IMR-90 (cell line): ENCODE measurements at regions not wholly inside any gene's neighbourhood (a gene's known extent, or its start where the extent isn't known, plus 50 kb on each side); places are given as distances from the start of the nearest gene placed in this dataset.

Source experiments
- ATAC-seq: fragments of 200-7000 bp; cut with Tn5 transposase; 2 replicates; pipeline ENCODE4 v1.9.1; 2020; ENCODE audit warnings: low read depth, mild to moderate bottlenecking, moderate library complexity
- BruUV-seq: library from RNA; stranded (reverse); fragments of 400-500 nt; replicated peaks from 2 replicates; lab custom pipeline; 2021; lab: Mats Ljungman, UMichigan
- CTCF ChIA-PET: fragments of 300-600 bp; formaldehyde crosslinking; extraction: SDS; loops from one replicate; lab custom pipeline; 2021; ENCODE audit warnings: antibody characterized with exemption; lab: Yijun Ruan, JAX
- POLR2A ChIA-PET: fragments of 300-600 bp; sonication (Branson Sonifier 250); formaldehyde crosslinking; loops from one replicate; lab custom pipeline; 2022; ENCODE audit warnings: antibody characterized with exemption; ENCODE audit not compliant: unreplicated experiment; lab: Charles Lee
- DNase-seq: peaks from one replicate; pipeline ENCODE4 v3.0.0; 2013
- H2AFZ ChIP-seq: replicated peaks from 2 replicates; pipeline ENCODE3; 2013; ENCODE audit warnings: low read length, mild to moderate bottlenecking; ENCODE audit not compliant: poor library complexity
- H2AK5ac ChIP-seq: 2 replicates; pipeline ENCODE4 v1.6.1; 2013; ENCODE audit warnings: low read depth, low read length, inconsistent platforms
- H2AK9ac ChIP-seq: replicated peaks from 2 replicates; pipeline ENCODE3; 2013; ENCODE audit warnings: mild to moderate bottlenecking, low read depth, low read length, moderate library complexity; ENCODE audit not compliant: poor library complexity
- H2BK120ac ChIP-seq: 2 replicates; pipeline ENCODE4 v1.6.1; 2013; ENCODE audit warnings: low read depth, low read length, inconsistent platforms
- H2BK15ac ChIP-seq: 3 replicates; pipeline ENCODE4 v1.6.1; 2013; ENCODE audit warnings: low read depth, low read length, inconsistent platforms
- H2BK20ac ChIP-seq: 2 replicates; pipeline ENCODE4 v1.6.1; 2013; ENCODE audit warnings: low read depth, mild to moderate bottlenecking, inconsistent platforms, low read length, moderate library complexity
- H2BK5ac ChIP-seq: 2 replicates; pipeline ENCODE4 v1.6.1; 2013; ENCODE audit warnings: mild to moderate bottlenecking, low read depth, low read length, inconsistent platforms; ENCODE audit not compliant: poor library complexity, severe bottlenecking
- H3K14ac ChIP-seq: replicated peaks from 2 replicates; pipeline ENCODE4 v1.6.1; 2013; ENCODE audit warnings: low read depth, low read length, inconsistent platforms
- H3K18ac ChIP-seq: 2 replicates; pipeline ENCODE4 v1.6.1; 2013; ENCODE audit warnings: low read depth, low read length, control low read depth
- H3K23ac ChIP-seq: 2 replicates; pipeline ENCODE4 v1.6.1; 2013; ENCODE audit warnings: low read depth, low read length, inconsistent platforms
- H3K27ac ChIP-seq: 2 replicates; pipeline ENCODE4 v1.5.1; 2013; ENCODE audit warnings: mild to moderate bottlenecking, control low read depth, low read length; ENCODE audit not compliant: insufficient read depth
- H3K27me3 ChIP-seq: 2 replicates; pipeline ENCODE4 v1.6.1; 2013; ENCODE audit warnings: low read length; ENCODE audit not compliant: control insufficient read depth, insufficient read depth
- H3K36me3 ChIP-seq: 2 replicates; pipeline ENCODE4 v1.6.1; 2013; ENCODE audit warnings: low read length, mixed read lengths; ENCODE audit not compliant: control insufficient read depth, insufficient read depth
- H3K4ac ChIP-seq: 2 replicates; pipeline ENCODE4 v1.6.1; 2013; ENCODE audit warnings: low read depth, low read length, inconsistent platforms
- H3K4me1 ChIP-seq: 2 replicates; pipeline ENCODE4 v1.6.1; 2013; ENCODE audit warnings: low read length, mixed read lengths; ENCODE audit not compliant: control insufficient read depth, insufficient read depth
- H3K4me2 ChIP-seq: 2 replicates; pipeline ENCODE4 v1.6.1; 2013; ENCODE audit warnings: low read depth, mild to moderate bottlenecking, control low read depth, low read length, moderate library complexity
- H3K4me3 ChIP-seq: 2 replicates; pipeline ENCODE4 v1.5.1; 2013; ENCODE audit warnings: low read depth, mild to moderate bottlenecking, control low read depth, low read length, moderate library complexity; ENCODE audit not compliant: insufficient read depth
- H3K56ac ChIP-seq: 2 replicates; pipeline ENCODE4 v1.6.1; 2013; ENCODE audit warnings: low read length, inconsistent platforms; ENCODE audit not compliant: insufficient read depth; ENCODE audit errors: extremely low read depth
- H3K79me1 ChIP-seq, 2 experiments: 2 replicates each; pipeline ENCODE4 v1.6.1; 2013; ENCODE audit warnings: low read length in 2 of 2, inconsistent platforms in 1 of 2, low read depth in 1 of 2
- H3K9ac ChIP-seq: 2 replicates; pipeline ENCODE4 v1.6.1; 2013; ENCODE audit warnings: low read depth, low read length, control low read depth
- H3K9me1 ChIP-seq: 2 replicates; pipeline ENCODE4 v1.6.1; 2013; ENCODE audit warnings: low read length, inconsistent platforms; ENCODE audit not compliant: insufficient read depth
- H3K9me3 ChIP-seq: 2 replicates; pipeline ENCODE4 v1.6.1; 2013; ENCODE audit warnings: low read length; ENCODE audit not compliant: control insufficient read depth, insufficient read depth
- H4K20me1 ChIP-seq: 2 replicates; pipeline ENCODE4 v1.6.1; 2013; ENCODE audit warnings: low read length, inconsistent platforms; ENCODE audit not compliant: insufficient read depth
- H4K5ac ChIP-seq: 2 replicates; pipeline ENCODE4 v1.6.1; 2013; ENCODE audit warnings: mild to moderate bottlenecking, low read depth, low read length, control low read depth
- H4K8ac ChIP-seq, 2 experiments: 2 replicates each; pipeline ENCODE4 v1.6.1; 2013; ENCODE audit warnings: low read depth in 2 of 2, low read length in 2 of 2, control low read depth in 1 of 2, inconsistent platforms in 1 of 2
- H4K91ac ChIP-seq: 2 replicates; pipeline ENCODE4 v1.6.1; 2013; ENCODE audit warnings: low read depth, low read length, inconsistent platforms; ENCODE audit not compliant: insufficient read depth
- BHLHE40 ChIP-seq: fragments of 150-350 bp; IDR thresholded peaks from 2 replicates; pipeline ENCODE4 v1.6.1; 2016; ENCODE audit warnings: mild to moderate bottlenecking, low read depth, low read length
- CEBPB ChIP-seq: IDR thresholded peaks from 2 replicates; pipeline ENCODE4 v1.6.1; 2012; ENCODE audit warnings: low read depth, low read length, improper control_type of control experiment
- CHD1 ChIP-seq: IDR thresholded peaks from 2 replicates; pipeline ENCODE4 v1.6.1; 2012; ENCODE audit warnings: low read depth, low read length, improper control_type of control experiment
- CTCF ChIP-seq: conservative IDR thresholded peaks from 2 replicates; pipeline ENCODE4 v1.5.1; 2012; ENCODE audit warnings: mild to moderate bottlenecking, low read depth, low read length, improper control_type of control experiment
- MAFK ChIP-seq: IDR thresholded peaks from 2 replicates; pipeline ENCODE4 v1.6.1; 2012; ENCODE audit warnings: low read depth, low read length, improper control_type of control experiment
- MAZ ChIP-seq: IDR thresholded peaks from 2 replicates; pipeline ENCODE4 v1.6.1; 2012; ENCODE audit warnings: low read depth, mild to moderate bottlenecking, low read length, improper control_type of control experiment, moderate library complexity, borderline replicate concordance
- MXI1 ChIP-seq: IDR thresholded peaks from 2 replicates; pipeline ENCODE4 v1.6.1; 2012; ENCODE audit warnings: low read depth, mild to moderate bottlenecking, low read length, moderate library complexity, borderline replicate concordance
- NFE2L2 ChIP-seq: fragments of 150-350 bp; IDR thresholded peaks from 2 replicates; pipeline ENCODE4 v1.6.1; 2016; ENCODE audit warnings: low read depth, mild to moderate bottlenecking, low read length
- POLR2A ChIP-seq: IDR thresholded peaks from 2 replicates; pipeline ENCODE4 v1.6.1; 2012; ENCODE audit warnings: mild to moderate bottlenecking, low read depth, low read length
- RAD21 ChIP-seq: IDR thresholded peaks from 2 replicates; pipeline ENCODE4 v1.6.1; 2012; ENCODE audit warnings: low read length, improper control_type of control experiment
- RCOR1 ChIP-seq: IDR thresholded peaks from 2 replicates; pipeline ENCODE4 v1.6.1; 2012; ENCODE audit warnings: mild to moderate bottlenecking, low read length, improper control_type of control experiment; ENCODE audit not compliant: insufficient replicate concordance
- RFX5 ChIP-seq: IDR thresholded peaks from 2 replicates; pipeline ENCODE4 v1.8.0; 2012; ENCODE audit warnings: low read depth, mild to moderate bottlenecking, low read length, moderate library complexity
- SMC3 ChIP-seq: fragments of 150-350 bp; IDR thresholded peaks from 2 replicates; pipeline ENCODE4 v1.6.1; 2016; ENCODE audit warnings: low read depth, mild to moderate bottlenecking, antibody characterized with exemption, low read length, moderate library complexity
- USF2 ChIP-seq: fragments of 150-350 bp; IDR thresholded peaks from 2 replicates; pipeline ENCODE4 v1.6.1; 2017; ENCODE audit warnings: mild to moderate bottlenecking, antibody characterized with exemption, low read length, low read depth
- WGBS, 2 experiments: methylation state at CpG; one replicate each; pipeline versions ENCODE4 v1.1.5 to v1.1.7; 2013; ENCODE audit warnings: missing lambda C conversion rate in 2 of 2; ENCODE audit not compliant: insufficient read length in 1 of 2; ENCODE audit errors: extremely low coverage in 2 of 2; 5-methylcytosine and 5-hydroxymethylcytosine counted together
- dilution Hi-C: fragments of 300-500 bp; cut with HindIII; formaldehyde crosslinking; loops from one replicate; pipeline ENCODE4 v1.14.3; 2018; ENCODE audit warnings: low sequenced_read_pairs; ENCODE audit not compliant: unreplicated experiment
- in situ Hi-C: fragments of 300-500 bp; cut with MboI; formaldehyde crosslinking; loops from 3 replicates; pipeline ENCODE4 v1.14.3; 2019; ENCODE audit warnings: low sequenced_read_pairs, inconsistent platforms, mixed read lengths
- intact Hi-C: fragments of 100-400 bp; cut with micrococcal nuclease; formaldehyde crosslinking; loops from 2 replicates; pipeline ENCODE4 v1.10.0; 2022

GRCh38 chr14:29999013-29999539, 71.4 kb upstream of the PRKD1 start:
- DNase-seq, result no peak
- H3K9ac ChIP-seq, result no peak overlapping the region
- POLR2A ChIA-PET, result no interaction called here
- dilution Hi-C loops (no loop called here), in situ Hi-C loops (no loop called here), intact Hi-C loops (no loop called here)
- H3K4me3 ChIP-seq, result no peak overlapping the region
- H2BK15ac ChIP-seq, result no peak overlapping the region
- H2BK5ac ChIP-seq, result no peak overlapping the region
- no peak overlapping the region for H2AK9ac ChIP-seq
- H3K23ac ChIP-seq, result no peak overlapping the region
- H4K91ac ChIP-seq, result no peak overlapping the region
- no peaks in the 10 kb centered on the region for H3K9me1 ChIP-seq
- H4K20me1 ChIP-seq, result no peaks in the 10 kb centered on the region
- no peak for TF ChIP-seq NFE2L2
- no peak for TF ChIP-seq RAD21
- TF ChIP-seq USF2, result no peak
- no peak for TF ChIP-seq MAFK
- TF ChIP-seq BHLHE40, result no peak
- no peak for TF ChIP-seq RCOR1
- TF ChIP-seq MAZ, result no peak
- no peak for TF ChIP-seq CHD1
- TF ChIP-seq CEBPB, result no peak
- TF ChIP-seq POLR2A, result no peak
- no peak for TF ChIP-seq CTCF
- TF ChIP-seq MXI1, result no peak
- no peak for TF ChIP-seq SMC3
- TF ChIP-seq RFX5, result no peak
- H3K18ac ChIP-seq, result no peak overlapping the region
- no peak overlapping the region for H3K56ac ChIP-seq
- no CpG with 5 or more reads among the region's 3 CpGs for whole genome bisulfite sequencing, 2 experiments
- H4K5ac ChIP-seq, result no peak overlapping the region
- no peak overlapping the region for H2AK5ac ChIP-seq
- no peak overlapping the region for H3K14ac ChIP-seq
- H3K9me3 ChIP-seq, result no peaks in the 10 kb centered on the region
- no TSS peak for BruUV-seq
- H2BK120ac ChIP-seq, result no peak overlapping the region
- H3K27me3 ChIP-seq, result no peaks in the 10 kb centered on the region
- H2AFZ ChIP-seq, result no peak overlapping the region
- H3K36me3 ChIP-seq, result no peaks in the 10 kb centered on the region
- no peak overlapping the region for H3K4me2 ChIP-seq
- H3K79me1 ChIP-seq, result no peaks in the 10 kb centered on the region
- no peak overlapping the region for H3K27ac ChIP-seq
- no peak for ATAC-seq
- H3K4ac ChIP-seq, result no peak overlapping the region
- H2BK20ac ChIP-seq, result no peak overlapping the region
- H4K8ac ChIP-seq, result no peak overlapping the region
- no peaks in the 10 kb centered on the region for H3K4me1 ChIP-seq
- CTCF ChIA-PET, result interaction anchor here (0.6 kb wide), 1 partner anchor 962 kb away, joined by 5 read pairs; no protein-coding TSS in a partner anchor
